Natural killer cell treated with Interleukin-12 subunit alpha and Interleukin-12 subunit beta and Interleukin-15 and Interleukin-18, amount 100 ng/mL, for 72 hours (primary cell): ENCODE measurements at regions not wholly inside any gene's neighbourhood (a gene's known extent, or its start where the extent isn't known, plus 50 kb on each side); places are given as distances from the start of the nearest gene placed in this dataset.

Experiments used
- ATAC-seq, 2 donors: fragments of 150-1000 bp; cut with Tn5 transposase in 1 of 2; sonication (Bioruptor Pico), chemical (Tn5 transposase) in 1 of 2; 2 replicates each; pipeline ENCODE4 v1.10.0; 2021
- DNase-seq: peaks from one replicate; pipeline ENCODE4 v3.0.0; 2022; ENCODE audit warnings: low spot score
- H3K27ac Mint-ChIP-seq, 2 donors: 1 replicate in 1 of 2; 2 replicates in 1 of 2; pipeline ENCODE4 v1.8.0; 2022; ENCODE audit warnings: mixed read lengths in 2 of 2, mild to moderate bottlenecking in 1 of 2, moderate library complexity in 1 of 2
- H3K27me3 Mint-ChIP-seq, 2 donors: 1 replicate in 1 of 2; 2 replicates in 1 of 2; pipeline ENCODE4 v1.8.0; 2022; ENCODE audit warnings: mixed read lengths in 2 of 2
- H3K36me3 Mint-ChIP-seq: one replicate; pipeline ENCODE4 v1.8.0; 2022; ENCODE audit warnings: mixed read lengths
- H3K4me1 Mint-ChIP-seq, 2 donors: 1 replicate in 1 of 2; 2 replicates in 1 of 2; pipeline ENCODE4 v1.8.0; 2022; ENCODE audit warnings: low read depth in 2 of 2, mixed read lengths in 2 of 2, mild to moderate bottlenecking in 1 of 2
- H3K4me3 Mint-ChIP-seq: one replicate; pipeline ENCODE4 v1.8.0; 2022; ENCODE audit warnings: mixed read lengths
- H3K9me3 Mint-ChIP-seq: 2 replicates; pipeline ENCODE4 v1.8.0; 2022; ENCODE audit warnings: mixed read lengths

DNA sequence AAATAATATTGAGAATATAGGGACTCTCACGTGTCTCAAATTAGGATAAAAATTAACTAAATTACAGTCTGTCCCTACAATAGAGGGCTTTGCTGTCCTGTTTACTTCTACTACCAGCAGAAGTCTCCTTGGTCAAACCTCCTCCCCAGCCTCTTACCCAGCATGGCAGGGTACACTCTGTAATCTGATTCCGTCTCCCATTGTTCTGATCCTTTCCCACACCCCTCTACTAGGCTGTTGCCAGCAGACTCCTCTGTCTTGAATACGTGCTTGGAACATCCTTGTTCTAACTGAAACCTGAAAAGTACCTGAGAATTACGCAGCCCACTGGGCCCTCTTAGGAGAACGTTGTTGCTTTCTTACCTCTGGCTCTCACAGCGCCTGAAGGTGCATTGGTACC, 112.2 kb upstream of the PREP start:
- Mint-ChIP-seq H3K4me1 (peaks cover 5% of the 10 kb centered on the region in 2 donors), H3K27me3 (peaks cover 0 to 22% of the 10 kb centered on the region in 2 donors), H3K36me3 (peaks cover 6% of the 10 kb centered on the region), H3K9me3 (peaks cover 8% of the 10 kb centered on the region), H3K27ac (no peak overlapping the region), H3K4me3 (no peak overlapping the region)
- DNase-seq (no peak), ATAC-seq (no peak)

DNA sequence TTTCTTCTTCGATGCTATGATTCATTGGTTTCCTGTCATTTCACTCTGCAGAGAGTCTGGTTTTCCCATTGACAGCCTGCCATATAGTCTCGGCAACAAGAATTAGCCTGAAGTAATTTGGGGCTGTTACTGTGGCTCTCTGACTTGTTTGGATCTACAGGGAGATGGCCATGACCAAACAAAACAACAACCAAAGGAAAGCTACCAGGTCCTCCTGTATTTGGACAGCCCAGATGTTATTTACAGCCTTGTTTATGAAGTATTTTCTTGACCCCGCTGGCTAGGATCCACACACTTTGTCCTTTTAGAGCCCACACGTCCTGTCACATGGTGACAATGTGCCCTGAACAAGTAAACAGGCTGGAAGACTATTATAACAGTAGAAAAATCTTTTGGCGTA, 111.4 kb upstream of the PREP start:
- Mint-ChIP-seq H3K4me1 (peaks cover 9 to 10% of the 10 kb centered on the region in 2 donors), H3K27ac (no peak overlapping the region), H3K27me3 (peaks cover 0 to 22% of the 10 kb centered on the region in 2 donors), H3K36me3 (peaks cover 6% of the 10 kb centered on the region), H3K4me3 (no peak overlapping the region), H3K9me3 (peaks cover 8% of the 10 kb centered on the region)
- ATAC-seq (no peak), DNase-seq (no peak)

GRCh38 chr6:105511639-105512038, 108.8 kb upstream of the PREP start:
- ATAC-seq, result no peak
- Mint-ChIP-seq H3K36me3 (no peaks in the 10 kb centered on the region), H3K4me3 (no peak overlapping the region)

GRCh38 chr6:105510746-105511145, 107.9 kb upstream of the PREP start:
- peaks cover 0 to 9% of the 10 kb centered on the region in 2 donors for H3K27me3 Mint-ChIP-seq
- no peaks in the 10 kb centered on the region for H3K36me3 Mint-ChIP-seq
- DNase-seq, result no peak
- H3K4me1 Mint-ChIP-seq, result peaks cover 7 to 9% of the 10 kb centered on the region in 2 donors
- no peak overlapping the region for H3K27ac Mint-ChIP-seq
- no peak overlapping the region for H3K4me3 Mint-ChIP-seq
- H3K9me3 Mint-ChIP-seq, result no peaks in the 10 kb centered on the region
- no peak for ATAC-seq

More at GRCh38 chr6:105511639-105512038, 108.8 kb upstream of the PREP start:
- Mint-ChIP-seq H3K9me3 (no peaks in the 10 kb centered on the region), H3K27me3 (peaks cover 0 to 14% of the 10 kb centered on the region in 2 donors), H3K27ac (no peak overlapping the region), H3K4me1 (peaks cover 7 to 9% of the 10 kb centered on the region in 2 donors)
- DNase-seq, result no peak

DNA sequence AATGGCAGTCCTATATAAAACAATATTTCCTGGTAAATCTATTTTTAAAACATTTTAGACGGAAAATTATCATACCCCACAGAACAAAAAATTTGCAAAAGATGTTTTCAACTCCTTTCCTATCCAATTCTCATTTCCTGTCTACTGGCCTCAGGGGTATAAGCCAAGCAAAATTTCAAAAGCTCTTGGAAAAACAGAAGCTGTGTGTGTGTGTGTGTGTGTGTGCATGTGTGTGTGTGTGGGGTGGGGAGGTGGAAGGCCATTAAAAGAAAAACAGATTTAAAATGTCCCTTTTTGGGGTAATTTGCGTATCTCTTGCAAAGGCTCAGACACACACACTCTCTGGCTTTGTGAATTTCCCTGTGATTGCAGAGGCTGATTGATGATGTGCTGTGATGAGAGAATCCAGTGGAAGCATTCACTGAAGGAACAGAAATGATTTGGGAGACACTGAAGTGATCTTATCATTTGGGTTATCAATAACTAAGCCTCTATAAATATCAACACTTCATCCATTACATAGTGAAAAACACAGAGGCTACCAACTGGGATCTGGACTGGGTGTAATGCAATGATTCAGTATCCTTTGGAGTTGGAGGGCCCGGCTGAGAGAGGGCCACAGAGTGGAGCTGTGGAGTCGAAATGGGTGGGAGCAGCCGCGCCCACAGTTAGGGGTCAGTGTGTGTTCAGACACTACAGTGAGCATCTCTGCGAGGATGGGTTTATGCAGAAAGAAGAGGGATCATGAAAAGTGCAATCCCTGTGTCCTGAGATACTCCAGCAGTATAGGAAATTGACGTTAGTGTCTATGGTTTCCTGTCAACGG, 106.8 kb upstream of the PREP start:
- ATAC-seq (no peak), DNase-seq (no peak)
- Mint-ChIP-seq H3K27ac (no peak overlapping the region), H3K36me3 (no peaks in the 10 kb centered on the region), H3K4me1 (peaks cover 7 to 9% of the 10 kb centered on the region in 2 donors), H3K9me3 (no peaks in the 10 kb centered on the region), H3K4me3 (no peak overlapping the region), H3K27me3 (peaks cover 0 to 2% of the 10 kb centered on the region in 2 donors)

DNA sequence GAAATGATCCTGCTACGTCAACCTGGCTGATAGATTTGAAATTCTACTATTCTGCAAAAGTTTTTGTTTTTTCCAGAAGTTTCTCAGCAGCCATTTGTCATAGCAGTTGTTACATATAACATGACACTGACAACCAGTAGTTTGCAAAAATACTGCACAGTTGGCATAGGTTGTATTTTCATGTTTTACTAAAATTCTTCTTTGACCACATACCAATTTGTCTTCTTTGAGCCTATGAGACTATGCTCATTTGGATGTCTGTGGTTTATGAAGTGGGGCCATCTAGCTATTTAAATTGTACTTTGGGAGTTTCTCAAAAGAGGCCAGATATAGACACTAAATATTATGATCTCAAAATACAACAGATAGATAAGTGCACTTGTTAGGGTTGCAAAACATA, 104.9 kb upstream of the PREP start:
- Mint-ChIP-seq H3K36me3 (no peaks in the 10 kb centered on the region), H3K27me3 (no peaks in the 10 kb centered on the region), H3K4me3 (no peak overlapping the region), H3K27ac (no peak overlapping the region), H3K4me1 (peaks cover 7 to 9% of the 10 kb centered on the region in 2 donors), H3K9me3 (no peaks in the 10 kb centered on the region)
- ATAC-seq, result no peak
- DNase-seq, result no peak

GRCh38 chr6:105504706-105505105, 101.8 kb upstream of the PREP start:
- no peaks in the 10 kb centered on the region for H3K36me3 Mint-ChIP-seq
- DNase-seq, result no peak
- H3K27me3 Mint-ChIP-seq, result no peaks in the 10 kb centered on the region
- no peak overlapping the region for H3K27ac Mint-ChIP-seq
- H3K4me1 Mint-ChIP-seq, result peaks cover under 1% of the 10 kb centered on the region in 2 donors
- ATAC-seq, result no peak
- no peak overlapping the region for H3K4me3 Mint-ChIP-seq
- H3K9me3 Mint-ChIP-seq, result no peaks in the 10 kb centered on the region

GRCh38 chr6:105503641-105504040, 100.8 kb upstream of the PREP start:
- DNase-seq (no peak), ATAC-seq (no peak)
- H3K4me1 Mint-ChIP-seq, result no peaks in the 10 kb centered on the region
- H3K4me3 Mint-ChIP-seq, result no peak overlapping the region
- H3K27ac Mint-ChIP-seq, result no peak overlapping the region
- no peaks in the 10 kb centered on the region for H3K27me3 Mint-ChIP-seq
- no peaks in the 10 kb centered on the region for H3K9me3 Mint-ChIP-seq
- H3K36me3 Mint-ChIP-seq, result no peaks in the 10 kb centered on the region

- Mint-ChIP-seq H3K36me3 (no peaks in the 10 kb centered on the region), H3K9me3 (no peaks in the 10 kb centered on the region), H3K4me3 (no peak overlapping the region), H3K4me1 (no peaks in the 10 kb centered on the region), H3K27ac (peak overlapping the region in 1 of 2 donors; percentile 3), H3K27me3 (no peaks in the 10 kb centered on the region)
- ATAC-seq, result no peak
- DNase-seq, result no peak
Observed at GRCh38 chr6:105501826-105502344, 99.0 kb upstream of the PREP start.

- Mint-ChIP-seq H3K36me3 (no peaks in the 10 kb centered on the region), H3K9me3 (no peaks in the 10 kb centered on the region), H3K4me3 (no peak overlapping the region), H3K27me3 (no peaks in the 10 kb centered on the region), H3K27ac (no peak overlapping the region), H3K4me1 (no peaks in the 10 kb centered on the region)
- ATAC-seq (no peak), DNase-seq (no peak)
Observed at GRCh38 chr6:105501246-105501645, 98.4 kb upstream of the PREP start.

DNA sequence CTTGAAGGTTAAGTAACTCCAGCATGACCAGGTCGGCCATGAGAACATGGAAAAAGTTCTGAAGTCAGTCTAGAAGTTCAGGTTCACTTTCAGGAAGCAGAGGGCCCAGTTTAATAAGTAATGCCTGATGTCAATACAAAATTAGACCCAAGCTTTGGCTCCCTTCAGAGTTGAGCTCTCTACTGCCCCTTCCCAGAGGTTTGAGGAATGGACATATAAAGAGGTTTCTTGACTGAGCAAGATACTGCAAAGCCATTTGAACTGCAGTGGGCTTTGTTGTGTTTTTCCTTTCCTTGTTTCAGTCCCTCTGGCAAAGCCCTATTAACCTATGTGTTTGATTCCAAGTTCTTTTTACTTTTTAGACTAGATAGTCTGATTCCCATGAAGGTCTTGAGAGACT, 97.8 kb upstream of the PREP start:
- ATAC-seq (no peak), DNase-seq (no peak)
- Mint-ChIP-seq H3K36me3 (no peaks in the 10 kb centered on the region), H3K27me3 (no peaks in the 10 kb centered on the region), H3K27ac (no peak overlapping the region), H3K4me3 (no peak overlapping the region), H3K4me1 (no peaks in the 10 kb centered on the region), H3K9me3 (no peaks in the 10 kb centered on the region)

DNA sequence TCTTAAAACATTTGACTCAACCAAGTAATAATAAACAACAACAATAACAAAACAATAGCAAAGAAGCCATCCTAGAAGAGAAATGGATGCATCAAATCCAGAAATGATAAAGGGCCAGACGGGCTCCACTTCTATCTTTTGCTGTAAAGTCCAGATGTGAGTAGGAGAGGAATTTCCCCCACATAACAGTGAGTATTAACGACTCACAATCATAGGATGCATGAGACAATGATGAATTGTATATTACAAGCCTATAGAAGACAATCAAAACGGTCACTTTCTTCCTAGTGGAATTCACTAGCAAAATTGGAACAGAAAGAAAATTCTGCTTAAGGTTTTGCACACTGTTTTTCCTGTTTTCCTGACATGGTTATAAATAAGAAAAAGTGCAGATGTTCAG, 97.0 kb upstream of the PREP start:
- Mint-ChIP-seq H3K4me1 (no peaks in the 10 kb centered on the region), H3K36me3 (no peaks in the 10 kb centered on the region), H3K9me3 (no peaks in the 10 kb centered on the region), H3K27ac (no peak overlapping the region), H3K4me3 (no peak overlapping the region), H3K27me3 (no peaks in the 10 kb centered on the region)
- ATAC-seq (no peak), DNase-seq (no peak)

- H3K4me1 Mint-ChIP-seq, result no peaks in the 10 kb centered on the region
- no peaks in the 10 kb centered on the region for H3K27me3 Mint-ChIP-seq
- no peak overlapping the region for H3K4me3 Mint-ChIP-seq
- no peak overlapping the region for H3K27ac Mint-ChIP-seq
- DNase-seq, result no peak
- ATAC-seq, result no peak
- no peaks in the 10 kb centered on the region for H3K9me3 Mint-ChIP-seq
- no peaks in the 10 kb centered on the region for H3K36me3 Mint-ChIP-seq
Observed at GRCh38 chr6:105499136-105499870, 96.4 kb upstream of the PREP start.

DNA sequence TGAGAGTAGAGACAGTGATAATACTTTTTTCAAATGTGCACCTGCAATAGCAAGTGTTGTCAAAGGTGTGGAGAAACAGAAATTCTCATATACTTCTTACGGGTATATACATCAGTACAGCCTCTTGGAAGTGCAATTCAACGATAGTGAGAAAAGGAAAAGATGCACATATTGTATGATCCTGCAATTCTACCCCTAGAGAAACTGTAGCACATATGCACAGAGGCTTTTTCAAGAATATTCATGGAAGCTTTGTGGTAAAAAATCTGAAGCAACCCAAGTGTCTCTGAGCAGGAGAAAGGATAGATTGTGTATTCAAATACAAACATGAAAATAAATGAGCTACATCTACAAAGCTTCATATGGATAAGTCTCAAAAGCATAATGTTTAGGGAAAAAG, 94.7 kb upstream of the PREP start:
- no peak overlapping the region for H3K4me3 Mint-ChIP-seq
- peaks cover 11 to 13% of the 10 kb centered on the region in 2 donors for H3K4me1 Mint-ChIP-seq
- no peaks in the 10 kb centered on the region for H3K36me3 Mint-ChIP-seq
- no peaks in the 10 kb centered on the region for H3K9me3 Mint-ChIP-seq
- DNase-seq (no peak), ATAC-seq (no peak)
- H3K27me3 Mint-ChIP-seq, result no peaks in the 10 kb centered on the region
- peak overlapping the region in 1 of 2 donors; percentile 19 for H3K27ac Mint-ChIP-seq
